Globus pallidus (tissue), 1 donor: ENCODE measurements at regions not wholly inside any gene's neighbourhood (a gene's known extent, or its start where the extent isn't known, plus 50 kb on each side); places are given as distances from the start of the nearest gene placed in this dataset.

Experiments
- DNase-seq: peaks from one replicate; pipeline ENCODE4 v3.0.0-alpha.2; 2015; ENCODE audit warnings: low spot score

- no peak for DNase-seq
Measured at GRCh38 chr2:146893500-146894041, 951.3 kb upstream of the ACVR2A start.

- DNase-seq = no peak
Measured at GRCh38 chr2:146890491-146890890, 954.3 kb upstream of the ACVR2A start.

GRCh38 chr2:146879882-146880281, 964.9 kb upstream of the ACVR2A start:
- no peak for DNase-seq

- DNase-seq = no peak
Measured at GRCh38 chr2:146874260-146874658, 970.6 kb upstream of the ACVR2A start.

GRCh38 chr2:146873646-146874259, 971.1 kb upstream of the ACVR2A start:
- DNase-seq = no peak

GRCh38 chr2:146873056-146873455, 971.8 kb upstream of the ACVR2A start:
- DNase-seq = no peak

- DNase-seq = no peak
Measured at GRCh38 chr2:146870691-146871090, 974.1 kb upstream of the ACVR2A start.

- DNase-seq = no peak
Measured at GRCh38 chr2:146869328-146869727, 975.5 kb upstream of the ACVR2A start.

- DNase-seq = no peak
Measured at GRCh38 chr2:146868051-146868450, 976.8 kb upstream of the ACVR2A start.

- DNase-seq = no peak
Measured at GRCh38 chr2:146867477-146867986, 977.3 kb upstream of the ACVR2A start.

- DNase-seq = no peak
Measured at GRCh38 chr2:146853741-146854444, 990.9 kb upstream of the ACVR2A start.

- no peak for DNase-seq
Measured at GRCh38 chr2:146852661-146853060, 992.2 kb upstream of the ACVR2A start.

GRCh38 chr2:146850746-146851145, 994.1 kb upstream of the ACVR2A start:
- no peak for DNase-seq

- no peak for DNase-seq
Measured at GRCh38 chr2:146847846-146848245, 997.0 kb upstream of the ACVR2A start.

GRCh38 chr2:146844226-146844990, 1000.4 kb upstream of the ACVR2A start:
- no peak for DNase-seq

- no peak for DNase-seq
Measured at GRCh38 chr2:146837857-146838256, 1007.0 kb upstream of the ACVR2A start.

GRCh38 chr2:146826388-146826787, 1018.4 kb upstream of the ACVR2A start:
- DNase-seq = no peak

GRCh38 chr2:146821836-146822316, 1023.0 kb upstream of the ACVR2A start:
- no peak for DNase-seq

GRCh38 chr2:146820672-146821071, 1024.2 kb upstream of the ACVR2A start:
- DNase-seq = no peak

GRCh38 chr2:146818122-146818521, 1026.7 kb upstream of the ACVR2A start:
- no peak for DNase-seq

- DNase-seq = no peak
Measured at GRCh38 chr2:146817613-146818012, 1027.2 kb upstream of the ACVR2A start.

GRCh38 chr2:146814971-146815370, 1029.9 kb upstream of the ACVR2A start:
- DNase-seq = no peak
